Keratinocyte (primary cell): ENCODE measurements at regions not wholly inside any gene's neighbourhood (a gene's known extent, or its start where the extent isn't known, plus 50 kb on each side); places are given as distances from the start of the nearest gene placed in this dataset.

Source experiments
- DNase-seq: peaks from one replicate; pipeline ENCODE4 v3.0.0-alpha.2; 2011; ENCODE audit warnings: low read depth, missing footprints, low spot score
- FAIRE-seq: peaks from 2 replicates; lab custom pipeline; 2011; peaks lifted over from hg19 to GRCh38; lab: Jason Lieb, UNC
- H2AFZ ChIP-seq: 2 replicates; pipeline ENCODE4 v1.6.0; 2012; ENCODE audit warnings: low read length, control low read depth, inconsistent platforms; ENCODE audit not compliant: control insufficient read depth
- H3K27ac ChIP-seq: 2 replicates; pipeline ENCODE4 v1.5.1; 2011; ENCODE audit warnings: low read length; ENCODE audit not compliant: control insufficient read depth, insufficient read depth
- H3K27me3 ChIP-seq: 3 replicates; pipeline ENCODE4 v1.6.0; 2011; ENCODE audit warnings: low read length; ENCODE audit not compliant: control insufficient read depth, insufficient read depth; ENCODE audit errors: extremely low read depth
- H3K36me3 ChIP-seq, 2 experiments: 2 replicates in 1 of 2; 3 replicates in 1 of 2; pipeline ENCODE4 v1.5.1; 2011; ENCODE audit warnings: low read length in 2 of 2, mild to moderate bottlenecking in 1 of 2; ENCODE audit not compliant: control insufficient read depth in 2 of 2, insufficient read depth in 2 of 2; ENCODE audit errors: extremely low read depth in 1 of 2
- H3K4me1 ChIP-seq: 3 replicates; pipeline ENCODE4 v1.5.1; 2011; ENCODE audit warnings: low read length; ENCODE audit not compliant: control insufficient read depth, insufficient read depth; ENCODE audit errors: extremely low read depth
- H3K4me2 ChIP-seq: 3 replicates; pipeline ENCODE4 v1.6.0; 2011; ENCODE audit warnings: low read depth, low read length; ENCODE audit not compliant: control insufficient read depth, insufficient read depth; ENCODE audit errors: extremely low read depth
- H3K4me3 ChIP-seq, 3 experiments: fragments of 200-600 bp in 1 of 3; sonication (generic) in 1 of 3; 2 replicates in 2 of 3; 3 replicates in 1 of 3; pipeline ENCODE4 v1.5.1; 2011 to 2016; ENCODE audit warnings: low read length in 3 of 3, mild to moderate bottlenecking in 3 of 3, control low read depth in 2 of 3, inconsistent platforms in 1 of 3, low read depth in 1 of 3, mixed read lengths in 1 of 3, mixed run types in 1 of 3, moderate library complexity in 1 of 3; ENCODE audit not compliant: control insufficient read depth in 2 of 3, insufficient read depth in 2 of 3; ENCODE audit errors: extremely low read depth in 1 of 3
- H3K79me2 ChIP-seq: 2 replicates; pipeline ENCODE4 v1.6.0; 2012; ENCODE audit warnings: low read length; ENCODE audit not compliant: control insufficient read depth, insufficient read depth
- H3K9ac ChIP-seq: 3 replicates; pipeline ENCODE4 v1.6.0; 2011; ENCODE audit warnings: low read length; ENCODE audit not compliant: control insufficient read depth, insufficient read depth; ENCODE audit errors: extremely low read depth
- H3K9me1 ChIP-seq: 3 replicates; pipeline ENCODE4 v1.6.0; 2011; ENCODE audit warnings: low read length; ENCODE audit not compliant: control insufficient read depth, insufficient read depth; ENCODE audit errors: extremely low read depth
- H3K9me3 ChIP-seq: 2 replicates; pipeline ENCODE4 v1.5.1; 2012; ENCODE audit warnings: low read depth, low read length; ENCODE audit not compliant: control insufficient read depth
- H4K20me1 ChIP-seq: 3 replicates; pipeline ENCODE4 v1.6.0; 2011; ENCODE audit warnings: low read length; ENCODE audit not compliant: control insufficient read depth, insufficient read depth; ENCODE audit errors: extremely low read depth
- EZH2 ChIP-seq: IDR thresholded peaks from one replicate; pipeline ENCODE4 v1.6.1; 2012; ENCODE audit warnings: inconsistent platforms, mild to moderate bottlenecking, low read length, moderate library complexity
- dilution Hi-C: fragments of 300-500 bp; cut with MboI; formaldehyde crosslinking; loops from one replicate; pipeline ENCODE4 v1.7.0; 2020; ENCODE audit warnings: low sequenced_read_pairs; ENCODE audit not compliant: extremely low pct_ligation_motif_present
- TF ChIP-seq, protein P1 (sequence below), 3 experiments: IDR thresholded peaks in 1 of 3; conservative IDR thresholded peaks in 1 of 3; optimal IDR thresholded peaks in 1 of 3; 2 replicates in 2 of 3; 3 replicates in 1 of 3; pipeline versions ENCODE3 to v1.5.1; 2011; ENCODE audit warnings: low read length in 3 of 3, mild to moderate bottlenecking in 3 of 3, moderate library complexity in 2 of 3, control low read depth in 1 of 3, inconsistent platforms in 1 of 3; ENCODE audit not compliant: insufficient read depth in 2 of 3; ENCODE audit errors: extremely low read depth in 1 of 3

- no peaks in the 10 kb centered on the region for H3K9me3 ChIP-seq
- no peaks in the 10 kb centered on the region for H3K79me2 ChIP-seq
- no peak for FAIRE-seq
- H3K4me3 ChIP-seq, result no peak overlapping the region
- H3K36me3 ChIP-seq, result no peaks in the 10 kb centered on the region
- no peak overlapping the region for H2AFZ ChIP-seq
- H4K20me1 ChIP-seq, result no peaks in the 10 kb centered on the region
- no peak for TF ChIP-seq EZH2
- TF ChIP-seq, protein P1, sequence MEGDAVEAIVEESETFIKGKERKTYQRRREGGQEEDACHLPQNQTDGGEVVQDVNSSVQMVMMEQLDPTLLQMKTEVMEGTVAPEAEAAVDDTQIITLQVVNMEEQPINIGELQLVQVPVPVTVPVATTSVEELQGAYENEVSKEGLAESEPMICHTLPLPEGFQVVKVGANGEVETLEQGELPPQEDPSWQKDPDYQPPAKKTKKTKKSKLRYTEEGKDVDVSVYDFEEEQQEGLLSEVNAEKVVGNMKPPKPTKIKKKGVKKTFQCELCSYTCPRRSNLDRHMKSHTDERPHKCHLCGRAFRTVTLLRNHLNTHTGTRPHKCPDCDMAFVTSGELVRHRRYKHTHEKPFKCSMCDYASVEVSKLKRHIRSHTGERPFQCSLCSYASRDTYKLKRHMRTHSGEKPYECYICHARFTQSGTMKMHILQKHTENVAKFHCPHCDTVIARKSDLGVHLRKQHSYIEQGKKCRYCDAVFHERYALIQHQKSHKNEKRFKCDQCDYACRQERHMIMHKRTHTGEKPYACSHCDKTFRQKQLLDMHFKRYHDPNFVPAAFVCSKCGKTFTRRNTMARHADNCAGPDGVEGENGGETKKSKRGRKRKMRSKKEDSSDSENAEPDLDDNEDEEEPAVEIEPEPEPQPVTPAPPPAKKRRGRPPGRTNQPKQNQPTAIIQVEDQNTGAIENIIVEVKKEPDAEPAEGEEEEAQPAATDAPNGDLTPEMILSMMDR (optimal IDR thresholded peaks at IDR 0.05 in 1 of 3, IDR thresholded peaks at IDR 0.05 in 1 of 3, conservative IDR thresholded peaks at IDR 0.05 in 1 of 3; ENCODE audit: extremely low read depth in 1 of 3, insufficient read depth in 2 of 3, low read length in 3 of 3), result no peak
- no peak overlapping the region for H3K4me2 ChIP-seq
- H3K27ac ChIP-seq, result no peak overlapping the region
- no peak overlapping the region for H3K9ac ChIP-seq
- no peaks in the 10 kb centered on the region for H3K9me1 ChIP-seq
- H3K4me1 ChIP-seq, result peaks cover 2% of the 10 kb centered on the region
- dilution Hi-C loops, result no loop called here
- DNase-seq, result no peak
- no peaks in the 10 kb centered on the region for H3K27me3 ChIP-seq
These were observed 195.9 kb upstream of the CST7 start for GRCh38 chr20:24753130-24753529.

DNA sequence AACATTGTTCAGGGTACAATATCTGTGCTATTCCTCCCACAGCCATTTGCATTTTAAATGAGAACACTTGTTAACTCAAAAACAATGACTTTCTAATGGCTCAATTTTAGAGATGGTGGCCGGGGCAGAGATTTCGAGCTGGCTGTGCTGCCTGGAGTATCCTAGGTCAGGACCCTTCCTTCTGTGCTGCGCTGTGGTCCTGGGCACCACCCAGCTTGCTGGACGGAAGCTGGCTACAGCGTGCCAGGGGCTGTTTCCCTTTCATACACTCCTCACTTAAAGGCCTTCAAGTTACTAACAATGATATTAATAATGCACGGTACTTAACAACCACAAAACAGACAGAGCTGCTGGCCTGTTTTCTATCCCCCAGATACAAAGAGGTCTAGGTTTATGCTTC is 194.4 kb upstream of the CST7 start:
- Histone ChIP-seq H3K9ac (no peak overlapping the region), H2AFZ (no peak overlapping the region), H3K36me3 (no peaks in the 10 kb centered on the region), H3K79me2 (no peaks in the 10 kb centered on the region), H3K27ac (no peak overlapping the region), H3K27me3 (no peaks in the 10 kb centered on the region), H3K4me2 (no peak overlapping the region), H3K9me1 (no peaks in the 10 kb centered on the region), H3K4me1 (peaks cover 2% of the 10 kb centered on the region), H3K4me3 (no peak overlapping the region), H3K9me3 (no peaks in the 10 kb centered on the region), H4K20me1 (no peaks in the 10 kb centered on the region)
- dilution Hi-C loops, result no loop called here
- no peak for FAIRE-seq
- TF ChIP-seq EZH2, result no peak
- TF ChIP-seq, protein P1 (optimal IDR thresholded peaks at IDR 0.05 in 1 of 3, IDR thresholded peaks at IDR 0.05 in 1 of 3, conservative IDR thresholded peaks at IDR 0.05 in 1 of 3; ENCODE audit: extremely low read depth in 1 of 3, insufficient read depth in 2 of 3, low read length in 3 of 3), result no peak
- DNase-seq, result no peak
